NAMALWA (cell line): ENCODE measurements at regions not wholly inside any gene's neighbourhood (a gene's known extent, or its start where the extent isn't known, plus 50 kb on each side); places are given as distances from the start of the nearest gene placed in this dataset.
A peak's percentile ranks its signal among the peaks of the same experiment; 100 is the strongest.

Experiments
- DNase-seq: peaks from one replicate; pipeline ENCODE4 v3.0.0-alpha.2; 2015; ENCODE audit warnings: low spot score

- DNase-seq = peak; percentile 43
These were observed 222.3 kb downstream of the ETS1 start for GRCh38 chr11:128365044-128365443.

GRCh38 chr11:128361451-128362020 lies 225.8 kb downstream of the ETS1 start:
- no peak for DNase-seq

GRCh38 chr11:128359515-128359914 lies 227.8 kb downstream of the ETS1 start:
- DNase-seq = no peak

DNA sequence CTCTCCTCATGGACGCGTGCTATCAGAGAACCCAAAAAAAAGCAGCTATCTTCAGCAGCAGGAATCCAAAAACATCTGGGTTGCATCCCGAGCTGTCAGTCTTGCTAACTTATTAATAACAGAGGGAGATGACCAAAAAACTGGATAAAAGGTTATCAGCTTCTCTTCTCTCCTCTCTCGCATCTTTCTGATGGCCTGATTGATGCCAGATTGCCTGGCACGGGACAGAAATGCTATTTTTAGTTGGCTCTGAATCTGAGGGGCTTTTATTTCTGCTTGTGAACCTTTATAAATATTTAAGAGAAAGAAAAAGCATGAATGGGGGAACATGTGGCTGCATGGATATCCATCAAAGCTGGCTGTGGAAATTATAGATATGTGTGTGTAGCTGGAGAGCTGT lies 230.3 kb downstream of the ETS1 start:
- no peak for DNase-seq

- DNase-seq = no peak
These were observed 231.8 kb downstream of the ETS1 start for GRCh38 chr11:128355558-128355957.

- DNase-seq = no peak
These were observed 232.9 kb downstream of the ETS1 start for GRCh38 chr11:128354476-128354875.

GRCh38 chr11:128351168-128351567 lies 236.2 kb downstream of the ETS1 start:
- no peak for DNase-seq

- DNase-seq = no peak
These were observed 237.6 kb downstream of the ETS1 start for GRCh38 chr11:128349650-128350299.

DNA sequence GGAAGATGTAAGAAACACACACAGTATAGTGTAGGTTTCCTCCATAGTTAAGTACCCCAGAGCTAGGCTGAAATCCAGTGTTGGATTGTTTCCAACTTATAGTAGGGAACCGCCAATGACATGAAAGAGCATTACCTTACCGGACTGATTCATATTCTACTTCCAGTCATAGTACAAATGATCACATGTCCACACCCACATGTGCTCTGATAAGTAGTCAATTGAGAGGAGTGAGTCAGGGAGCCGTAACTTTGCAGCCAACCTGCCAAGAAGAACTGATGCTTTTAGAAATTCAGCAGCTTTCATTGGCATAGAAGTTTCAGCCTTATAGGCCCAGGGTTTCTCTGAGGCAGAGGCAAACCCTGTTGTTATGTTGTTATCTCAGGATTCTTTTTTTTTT lies 240.6 kb downstream of the ETS1 start:
- DNase-seq = no peak

- no peak for DNase-seq
These were observed 242.0 kb downstream of the ETS1 start for GRCh38 chr11:128345316-128345715.

GRCh38 chr11:128343870-128344269 lies 243.5 kb downstream of the ETS1 start:
- DNase-seq = no peak

- DNase-seq = no peak
These were observed 244.2 kb downstream of the ETS1 start for GRCh38 chr11:128343135-128343514.

GRCh38 chr11:128342511-128343134 lies 244.7 kb downstream of the ETS1 start:
- peak; percentile 37 for DNase-seq

GRCh38 chr11:128341280-128342248 lies 245.8 kb downstream of the ETS1 start:
- no peak for DNase-seq

- DNase-seq = no peak
These were observed 247.6 kb downstream of the ETS1 start for GRCh38 chr11:128339792-128340191.

GRCh38 chr11:128338811-128339210 lies 248.5 kb downstream of the ETS1 start:
- DNase-seq = no peak

DNA sequence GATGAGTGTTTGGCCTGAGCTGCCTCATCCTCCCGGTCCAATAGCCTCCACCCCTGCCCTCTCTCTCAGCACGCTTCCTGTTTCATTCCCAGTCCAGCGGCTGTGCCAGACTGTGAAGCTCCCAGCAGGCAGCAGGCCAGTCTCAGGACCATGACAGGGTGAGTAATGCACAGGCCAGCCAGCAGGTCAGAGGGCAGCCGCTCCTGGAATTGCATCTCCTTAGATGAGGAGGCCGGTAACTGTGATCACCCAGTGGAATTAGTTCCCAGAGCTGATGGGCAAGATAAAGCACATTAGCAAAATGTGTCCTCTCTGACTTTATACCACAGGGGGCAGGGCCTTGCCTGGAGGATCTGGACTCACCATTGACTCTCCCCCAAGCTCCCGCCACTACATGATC lies 251.2 kb downstream of the ETS1 start:
- no peak for DNase-seq

- no peak for DNase-seq
These were observed 251.6 kb downstream of the ETS1 start for GRCh38 chr11:128335729-128336128.

- no peak for DNase-seq
These were observed 252.9 kb downstream of the ETS1 start for GRCh38 chr11:128334311-128335044.

- peak; percentile 13 for DNase-seq
These were observed 256.0 kb downstream of the ETS1 start for GRCh38 chr11:128331317-128331716.

DNA sequence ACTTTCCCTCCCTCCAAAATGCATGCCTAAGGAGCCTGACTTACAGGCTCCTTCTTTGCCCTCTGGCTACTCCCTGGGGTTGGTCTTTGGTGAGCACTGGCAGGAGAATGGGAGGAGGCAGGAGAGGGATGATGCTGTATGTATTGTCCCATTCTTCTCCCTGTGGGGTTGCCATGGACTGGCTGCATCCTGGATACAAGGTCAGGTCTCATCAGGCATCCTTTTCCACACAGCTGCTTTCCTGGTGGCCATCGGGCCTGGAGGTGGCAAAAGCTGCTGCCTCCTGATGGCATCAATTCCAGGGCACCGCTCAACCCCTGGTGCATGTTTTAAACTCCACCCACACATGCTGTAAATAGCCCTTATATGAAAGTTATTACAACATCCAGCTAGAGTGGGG lies 257.2 kb downstream of the ETS1 start:
- no peak for DNase-seq
